ENCODE measurements at regions not wholly inside any gene's neighbourhood (a gene's known extent, or its start where the extent isn't known, plus 50 kb on each side); places are given as distances from the start of the nearest gene placed in this dataset.

- peak; percentile 88 for DNase-seq (ENCODE audit: low spot score)
- in situ Hi-C loops (cut with HindIII; ENCODE audit: low sequenced_read_pairs): no loop called here
These were observed 176.7 kb upstream of the BTBD3 start for GRCh38 chr20:11740975-11741374.

- in situ Hi-C loops (cut with HindIII; ENCODE audit: low sequenced_read_pairs): no loop called here
These were observed 172.5 kb upstream of the BTBD3 start for GRCh38 chr20:11745145-11745544.

GRCh38 chr20:11748436-11748835 is 169.3 kb upstream of the BTBD3 start:
- in situ Hi-C loops (cut with HindIII; ENCODE audit: low sequenced_read_pairs): no loop called here
- no peak for DNase-seq (ENCODE audit: low spot score)

More at GRCh38 chr20:11745145-11745544, 172.5 kb upstream of the BTBD3 start:
- peak; percentile 64 for DNase-seq (ENCODE audit: low spot score)

- no peak for DNase-seq (ENCODE audit: low spot score)
- in situ Hi-C loops (cut with HindIII; ENCODE audit: low sequenced_read_pairs): no loop called here
These were observed 165.4 kb upstream of the BTBD3 start for GRCh38 chr20:11752336-11752735.

GRCh38 chr20:11753155-11753554 is 164.5 kb upstream of the BTBD3 start:
- in situ Hi-C loops (cut with HindIII; ENCODE audit: low sequenced_read_pairs): no loop called here

GRCh38 chr20:11754451-11754850 is 163.2 kb upstream of the BTBD3 start:
- in situ Hi-C loops (cut with HindIII; ENCODE audit: low sequenced_read_pairs): no loop called here
- DNase-seq (ENCODE audit: low spot score): peak; percentile 76

More at GRCh38 chr20:11753155-11753554, 164.5 kb upstream of the BTBD3 start:
- no peak for DNase-seq (ENCODE audit: low spot score)

- DNase-seq (ENCODE audit: low spot score): peak; percentile 84
- in situ Hi-C loops (cut with HindIII; ENCODE audit: low sequenced_read_pairs): no loop called here
These were observed 162.4 kb upstream of the BTBD3 start for GRCh38 chr20:11755071-11755841.

GRCh38 chr20:11761497-11761896 is 156.2 kb upstream of the BTBD3 start:
- peak; percentile 58 for DNase-seq (ENCODE audit: low spot score)
- in situ Hi-C loops (cut with HindIII; ENCODE audit: low sequenced_read_pairs): no loop called here

- in situ Hi-C loops (cut with HindIII; ENCODE audit: low sequenced_read_pairs): no loop called here
- peak; percentile 90 for DNase-seq (ENCODE audit: low spot score)
These were observed 150.7 kb upstream of the BTBD3 start for GRCh38 chr20:11766961-11767360.

GRCh38 chr20:11769825-11770224 is 147.9 kb upstream of the BTBD3 start:
- no peak for DNase-seq (ENCODE audit: low spot score)
- in situ Hi-C loops (cut with HindIII; ENCODE audit: low sequenced_read_pairs): no loop called here

- in situ Hi-C loops (cut with HindIII; ENCODE audit: low sequenced_read_pairs): no loop called here
These were observed 145.4 kb upstream of the BTBD3 start for GRCh38 chr20:11772226-11772730.

GRCh38 chr20:11776687-11777086 is 141.0 kb upstream of the BTBD3 start:
- in situ Hi-C loops (cut with HindIII; ENCODE audit: low sequenced_read_pairs): no loop called here
- DNase-seq (ENCODE audit: low spot score): no peak

More at GRCh38 chr20:11772226-11772730, 145.4 kb upstream of the BTBD3 start:
- no peak for DNase-seq (ENCODE audit: low spot score)

- DNase-seq (ENCODE audit: low spot score): peak; percentile 36
- in situ Hi-C loops (cut with HindIII; ENCODE audit: low sequenced_read_pairs): no loop called here
These were observed 140.1 kb upstream of the BTBD3 start for GRCh38 chr20:11777387-11778205.

- no peak for DNase-seq (ENCODE audit: low spot score)
- in situ Hi-C loops (cut with HindIII; ENCODE audit: low sequenced_read_pairs): no loop called here
These were observed 139.5 kb upstream of the BTBD3 start for GRCh38 chr20:11778206-11778570.

- in situ Hi-C loops (cut with HindIII; ENCODE audit: low sequenced_read_pairs): no loop called here
- no peak for DNase-seq (ENCODE audit: low spot score)
These were observed 136.8 kb upstream of the BTBD3 start for GRCh38 chr20:11780765-11781369.

- no peak for DNase-seq (ENCODE audit: low spot score)
- in situ Hi-C loops (cut with HindIII; ENCODE audit: low sequenced_read_pairs): no loop called here
These were observed 134.4 kb upstream of the BTBD3 start for GRCh38 chr20:11783102-11783850.

GRCh38 chr20:11785885-11786507 is 131.7 kb upstream of the BTBD3 start:
- in situ Hi-C loops (cut with HindIII; ENCODE audit: low sequenced_read_pairs): no loop called here
- DNase-seq (ENCODE audit: low spot score): no peak

GRCh38 chr20:11790046-11790445 is 127.6 kb upstream of the BTBD3 start:
- in situ Hi-C loops (cut with HindIII; ENCODE audit: low sequenced_read_pairs): no loop called here
- DNase-seq (ENCODE audit: low spot score): no peak

- in situ Hi-C loops (cut with HindIII; ENCODE audit: low sequenced_read_pairs): no loop called here
- DNase-seq (ENCODE audit: low spot score): no peak
These were observed 126.4 kb upstream of the BTBD3 start for GRCh38 chr20:11791316-11791715.
